ENCODE measurements at regions not wholly inside any gene's neighbourhood (a gene's known extent, or its start where the extent isn't known, plus 50 kb on each side); places are given as distances from the start of the nearest gene placed in this dataset.

GRCh38 chrX:122625239-122625638 lies 558.8 kb upstream of the GRIA3 start:
- no peak for TF ChIP-seq CTCF (IDR thresholded peaks at IDR 0.05)
- no peak for TF ChIP-seq POLR2A (IDR thresholded peaks at IDR 0.05)

Data from thyroid gland (tissue), 4 donors.